Stimulated activated CD8-positive, alpha-beta memory T cell treated with anti-CD3 and anti-CD28 coated beads, Interleukin-7, amount 100 ng/mL, for 48 hours (primary cell): ENCODE measurements at regions not wholly inside any gene's neighbourhood (a gene's known extent, or its start where the extent isn't known, plus 50 kb on each side); places are given as distances from the start of the nearest gene placed in this dataset.

ENCODE experiments used
- DNase-seq, 2 donors: peaks; one replicate each; pipeline ENCODE4 v3.0.0-alpha.2; 2020; ENCODE audit warnings: low read depth in 1 of 2; ENCODE audit errors: extremely low read depth in 1 of 2

DNA sequence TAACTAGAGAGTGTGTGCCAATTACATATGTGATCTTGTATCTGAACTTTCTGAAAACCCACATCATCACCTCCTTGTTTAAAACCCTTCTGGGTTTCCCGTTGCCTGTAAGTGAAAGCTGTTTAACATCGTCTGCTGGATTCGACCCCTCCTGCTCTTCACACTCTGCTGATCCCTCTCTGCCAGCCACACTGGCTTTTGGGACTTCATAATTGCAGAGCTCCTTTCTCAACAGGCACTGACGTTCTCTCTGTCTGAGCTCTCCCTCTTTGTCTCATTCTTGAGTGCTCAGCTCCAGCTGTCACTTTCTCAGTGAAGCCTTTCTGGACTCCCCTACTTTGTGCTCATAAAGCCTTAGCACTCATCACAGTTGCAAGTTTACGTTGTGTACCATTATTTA lies 153.9 kb downstream of the CEP135 start:
- no peak for DNase-seq

DNA sequence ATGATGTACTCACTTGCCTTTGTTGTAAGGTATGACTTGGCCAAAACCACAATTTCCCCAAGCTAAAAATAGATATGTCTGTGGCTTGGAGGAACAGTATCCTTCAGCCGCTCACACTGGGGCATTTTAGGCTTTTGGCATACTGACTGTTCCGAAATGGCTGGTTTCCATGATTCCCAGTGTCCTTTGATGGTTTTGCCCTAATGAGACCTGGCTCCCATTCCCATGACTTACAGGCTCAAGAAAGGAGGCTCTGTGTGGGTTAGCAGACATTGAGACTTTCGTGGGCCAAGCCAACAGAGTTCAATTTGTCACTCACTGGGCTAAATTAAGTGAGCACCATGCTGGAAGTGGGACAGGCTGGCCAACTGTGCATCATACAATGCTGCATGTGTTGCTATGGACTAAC lies 150.6 kb downstream of the CEP135 start:
- no peak for DNase-seq

DNA sequence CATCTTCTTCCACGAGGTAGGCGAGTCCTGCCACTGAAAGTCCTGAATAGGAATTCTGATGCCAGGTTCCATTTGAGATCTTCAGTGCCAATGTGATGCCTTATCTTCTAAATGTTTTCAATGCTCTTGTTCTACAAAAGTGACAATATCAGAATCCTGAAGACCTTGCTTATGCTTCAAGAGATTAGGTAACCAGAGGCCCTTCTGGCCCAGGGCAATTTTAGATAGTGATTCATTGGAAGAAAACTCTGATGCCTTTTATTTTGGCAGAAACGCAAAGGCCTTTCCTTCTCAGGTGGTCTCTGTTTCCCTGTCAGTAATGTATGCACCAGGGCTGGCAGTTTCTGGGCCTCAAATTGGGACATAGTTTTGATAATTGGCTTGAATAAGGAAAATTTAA lies 144.8 kb downstream of the CEP135 start:
- DNase-seq = no peak

DNA sequence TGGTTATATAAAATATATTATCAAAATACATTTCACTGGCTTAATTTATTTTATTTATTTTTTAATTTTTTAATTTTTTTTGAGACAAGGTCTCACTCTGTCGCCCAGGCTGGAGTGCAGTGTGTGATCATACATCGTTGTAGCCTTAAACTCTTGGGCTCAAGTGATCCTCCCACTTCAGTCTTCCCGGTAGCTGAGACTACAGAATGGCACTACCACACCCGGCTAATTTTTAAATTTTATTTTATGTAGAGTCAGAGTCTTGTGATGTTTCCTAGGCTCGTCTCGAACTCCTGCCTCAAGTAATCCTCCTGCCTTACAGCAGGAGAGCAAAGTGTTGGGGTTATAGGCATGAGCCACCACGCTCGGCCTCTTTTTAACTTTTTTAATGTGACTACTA lies 143.8 kb downstream of the CEP135 start:
- no peak for DNase-seq

DNA sequence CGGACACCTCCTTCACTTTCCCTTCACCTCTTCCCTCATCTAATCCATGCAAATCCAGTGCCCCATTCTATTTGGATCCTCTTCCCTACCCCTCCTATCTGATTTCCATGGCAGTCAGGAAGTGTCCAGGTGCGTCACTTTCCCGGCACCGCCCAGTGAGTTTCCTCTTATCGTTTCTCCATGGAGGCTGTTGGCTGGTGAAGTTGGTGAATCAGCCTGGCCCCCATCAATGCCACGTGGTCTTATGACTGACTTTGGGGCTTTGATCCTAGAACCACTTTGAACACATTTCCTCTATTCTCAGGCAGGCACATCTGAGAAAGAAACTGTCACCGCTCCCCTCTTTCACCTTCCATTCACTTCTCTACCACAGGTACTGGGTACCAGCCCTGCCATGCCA lies 137.8 kb downstream of the CEP135 start:
- no peak for DNase-seq

DNA sequence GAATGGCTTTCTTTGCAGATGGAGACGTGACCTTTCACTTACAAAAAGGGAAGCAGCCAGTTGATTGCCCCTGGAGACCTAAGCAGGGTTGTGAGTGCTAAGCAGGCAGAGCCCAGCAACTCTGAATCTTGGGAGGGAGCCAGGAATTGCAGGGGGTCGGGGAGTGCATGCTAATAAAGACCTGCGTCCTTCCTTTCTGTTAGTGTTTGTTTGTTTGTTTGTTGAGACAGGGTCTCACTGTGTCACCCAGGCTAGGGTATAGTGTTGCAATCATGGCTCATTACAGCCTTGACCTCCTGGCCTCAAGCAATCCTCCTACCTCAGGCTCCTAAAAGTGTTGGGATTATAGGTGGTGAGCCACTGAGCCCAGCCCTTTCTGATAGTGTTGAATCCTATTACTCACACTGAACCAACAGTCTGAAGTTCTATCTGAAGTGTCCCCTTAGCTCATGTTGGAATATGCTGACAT lies 137.4 kb downstream of the CEP135 start:
- DNase-seq = no peak

DNA sequence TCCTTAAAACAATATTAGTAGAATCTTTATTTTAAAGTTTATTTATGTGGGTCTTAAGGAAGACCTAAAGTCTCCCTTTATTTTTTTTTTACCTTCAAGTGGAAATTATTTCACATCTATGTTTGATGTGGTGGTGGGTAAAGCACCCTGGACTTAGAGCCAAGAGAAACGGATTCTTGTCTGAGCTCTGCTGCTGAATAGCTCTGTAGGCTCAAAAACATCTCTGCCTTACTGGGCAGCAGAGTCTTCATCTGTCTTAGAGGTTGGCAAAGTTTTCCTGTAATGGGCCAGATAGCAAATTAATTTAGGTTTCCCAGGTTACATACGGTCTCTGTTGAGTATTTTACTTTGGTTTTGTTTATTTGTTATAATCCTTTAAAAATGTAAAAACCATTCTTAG lies 136.5 kb downstream of the CEP135 start:
- no peak for DNase-seq

DNA sequence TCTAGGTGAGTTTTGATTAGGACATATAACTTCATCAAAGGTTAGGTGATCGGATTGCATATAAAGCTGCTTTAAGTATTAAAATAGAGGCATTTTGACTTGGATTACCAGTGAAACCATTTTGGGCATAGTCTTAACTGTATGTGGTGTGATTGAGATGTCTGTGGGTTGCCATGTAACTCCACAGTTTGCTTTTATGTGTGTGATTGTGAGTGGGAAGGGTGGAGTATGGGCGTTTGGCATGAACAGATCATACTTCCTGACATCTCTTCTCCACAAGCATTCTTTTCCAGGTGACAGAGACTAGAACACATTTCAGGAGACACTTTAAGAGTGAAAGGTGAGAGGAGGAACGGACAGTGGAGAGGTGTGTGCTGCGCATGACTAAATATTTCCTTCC lies 136.1 kb downstream of the CEP135 start:
- no peak for DNase-seq
